T-helper 2 cell (primary cell): ENCODE measurements at regions not wholly inside any gene's neighbourhood (a gene's known extent, or its start where the extent isn't known, plus 50 kb on each side); places are given as distances from the start of the nearest gene placed in this dataset.

ENCODE experiments used
- DNase-seq, 5 experiments: peaks; one replicate each; pipeline versions ENCODE4 v3.0.0 to v3.0.0-alpha.2; 2012 to 2022

GRCh38 chr10:121661451-121661851 is 63.2 kb upstream of the FGFR2 start:
- DNase-seq: no peak

GRCh38 chr10:121659236-121659635 is 61.0 kb upstream of the FGFR2 start:
- no peak for DNase-seq

GRCh38 chr10:121658611-121659010 is 60.4 kb upstream of the FGFR2 start:
- DNase-seq: no peak

- no peak for DNase-seq
Observed at GRCh38 chr10:121658111-121658510, 59.9 kb upstream of the FGFR2 start.

GRCh38 chr10:121655254-121656144 is 57.3 kb upstream of the FGFR2 start:
- no peak for DNase-seq

- DNase-seq: no peak
Observed at GRCh38 chr10:121654021-121654545, 55.8 kb upstream of the FGFR2 start.

GRCh38 chr10:121653608-121654007 is 55.4 kb upstream of the FGFR2 start:
- DNase-seq: no peak

- no peak for DNase-seq
Observed at GRCh38 chr10:121648493-121648892, 50.2 kb upstream of the FGFR2 start.

GRCh38 chr10:121648059-121648458 is 49.8 kb upstream of the FGFR2 start:
- DNase-seq: no peak
